LNCaP clone FGC (cell line): ENCODE measurements at regions not wholly inside any gene's neighbourhood (a gene's known extent, or its start where the extent isn't known, plus 50 kb on each side); places are given as distances from the start of the nearest gene placed in this dataset.

Experiments
- DNase-seq: peaks from one replicate; pipeline ENCODE4 v3.0.0-alpha.2; 2011; ENCODE audit warnings: low read depth
- H3K4me3 ChIP-seq: 2 replicates; pipeline ENCODE4 v1.5.1; 2011; ENCODE audit warnings: mild to moderate bottlenecking, low read depth, low read length, control low read depth
- CTCF ChIP-seq: IDR thresholded peaks from 2 replicates; pipeline ENCODE4 v1.5.1; 2012; ENCODE audit warnings: mild to moderate bottlenecking; ENCODE audit not compliant: control insufficient read depth, insufficient read depth; ENCODE audit errors: extremely low read depth

DNA sequence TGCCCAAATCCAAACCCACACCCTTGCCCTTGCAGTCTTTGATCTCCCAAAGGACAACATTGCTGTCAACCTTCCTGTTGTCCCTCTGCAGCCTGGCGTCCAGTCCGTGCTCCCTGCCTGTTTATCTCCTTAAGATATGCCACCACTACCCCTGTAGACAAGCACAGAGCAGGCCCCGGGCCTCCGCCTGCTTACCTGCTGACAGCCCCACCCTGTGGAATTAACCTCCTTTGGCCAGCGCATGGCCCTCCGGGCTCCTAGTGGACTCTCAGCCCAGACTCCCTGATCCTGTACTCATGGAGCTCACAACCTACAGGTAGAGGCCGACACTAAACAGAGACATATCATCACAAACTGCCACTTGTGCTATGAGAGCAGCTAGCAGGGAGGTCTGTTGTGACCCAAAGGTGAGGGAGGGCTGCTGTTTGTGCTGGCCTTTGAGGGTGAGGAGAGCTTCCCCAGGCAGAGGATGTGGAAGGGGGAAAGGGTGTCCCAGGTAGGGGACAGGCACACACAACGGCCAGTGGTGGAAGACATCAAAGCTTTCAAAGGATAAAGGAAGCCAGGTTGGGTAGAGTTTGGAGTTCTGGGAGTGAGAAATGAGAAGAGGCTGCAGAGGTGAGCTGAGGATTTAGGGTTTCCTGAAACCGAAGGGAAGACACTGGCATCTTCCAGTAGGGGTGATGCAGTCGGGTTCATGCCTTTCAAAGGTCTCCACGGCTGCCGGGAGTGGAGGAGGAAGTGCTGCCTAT is 174.5 kb upstream of the ZMIZ1 start:
- no peak for TF ChIP-seq CTCF
- H3K4me3 ChIP-seq = no peak overlapping the region
- DNase-seq = no peak

DNA sequence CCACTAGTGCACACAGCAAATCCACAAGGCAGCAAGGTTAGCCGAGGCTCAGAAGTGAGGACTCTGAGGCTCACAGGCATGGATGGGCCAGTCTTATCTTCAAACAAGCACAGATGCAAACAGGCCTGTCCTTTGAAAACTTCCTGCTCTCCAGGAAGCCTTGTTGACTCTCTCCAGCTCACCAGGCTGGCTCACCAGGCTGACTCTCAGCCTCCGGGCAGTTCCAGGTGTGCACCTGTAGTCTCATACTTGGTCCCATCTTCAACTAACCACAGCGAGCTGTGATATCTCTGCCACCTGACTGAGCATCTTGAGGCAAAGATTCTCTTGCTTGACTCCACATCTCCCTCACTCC is 173.9 kb upstream of the ZMIZ1 start:
- TF ChIP-seq CTCF = no peak
- no peak overlapping the region for H3K4me3 ChIP-seq
- DNase-seq = peak; percentile 14

DNA sequence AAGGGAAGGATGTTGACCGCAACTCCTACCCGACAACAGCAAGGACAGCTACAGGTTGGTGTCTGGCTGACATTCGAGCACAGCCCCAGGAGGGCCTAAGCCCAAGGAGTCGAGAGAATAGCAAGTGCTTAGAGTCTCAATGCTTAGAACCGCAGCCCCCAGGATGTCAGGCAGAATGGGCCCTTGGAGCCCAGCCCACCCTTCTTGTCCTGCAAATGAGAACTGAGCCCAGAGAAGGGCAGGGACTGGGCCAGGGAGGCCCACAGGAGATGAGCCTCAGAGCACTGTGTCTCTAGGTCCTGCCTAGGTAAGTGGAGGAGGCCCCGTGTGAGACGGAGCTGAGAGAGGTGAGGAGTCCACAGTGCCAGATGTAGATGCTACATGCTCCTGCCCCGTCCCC is 173.3 kb upstream of the ZMIZ1 start:
- no peak for TF ChIP-seq CTCF
- no peak for DNase-seq
- no peak overlapping the region for H3K4me3 ChIP-seq

DNA sequence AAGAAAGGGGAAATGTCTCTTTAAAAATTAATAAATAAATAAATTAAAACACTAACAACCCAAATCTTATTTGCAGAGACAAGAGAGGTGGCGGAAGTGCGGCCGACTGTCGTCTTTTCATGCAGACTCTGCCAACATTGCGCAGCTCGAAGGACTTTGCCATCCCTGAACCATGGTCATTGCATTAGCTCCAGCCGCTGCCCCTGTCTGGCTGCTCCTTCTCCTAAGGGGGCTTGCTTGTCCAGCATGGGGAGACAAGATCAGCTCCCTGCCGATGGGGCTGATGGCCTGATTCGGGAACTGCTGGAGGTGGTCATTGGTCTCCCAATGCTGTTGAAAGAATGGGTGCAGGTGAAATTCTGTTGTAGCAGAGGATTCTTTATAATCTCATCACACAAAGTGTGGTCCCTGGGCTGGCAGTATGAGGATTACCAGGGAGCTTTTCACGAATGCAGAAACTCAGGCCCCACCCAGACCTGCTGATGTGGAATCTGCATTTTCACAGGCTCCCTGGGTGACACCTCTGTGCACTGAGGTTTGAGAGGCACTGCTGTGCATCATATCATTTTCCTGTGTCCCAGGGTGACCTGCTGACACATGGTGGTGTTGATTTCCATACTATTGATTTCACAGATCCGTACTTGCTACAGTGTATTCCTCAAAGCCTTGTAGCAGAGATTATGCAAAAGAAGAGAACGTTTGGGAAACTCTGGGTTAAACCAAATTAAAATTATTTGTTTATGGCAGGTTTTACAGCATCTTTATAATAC is 172.4 kb upstream of the ZMIZ1 start:
- no peak overlapping the region for H3K4me3 ChIP-seq
- no peak for DNase-seq
- TF ChIP-seq CTCF = no peak

GRCh38 chr10:78898341-78899097 is 170.2 kb upstream of the ZMIZ1 start:
- no peak for DNase-seq
- H3K4me3 ChIP-seq = no peak overlapping the region
- TF ChIP-seq CTCF = no peak

GRCh38 chr10:78899098-78899754 is 169.5 kb upstream of the ZMIZ1 start:
- DNase-seq = no peak
- no peak overlapping the region for H3K4me3 ChIP-seq
- TF ChIP-seq CTCF = no peak
